ENCODE measurements at regions not wholly inside any gene's neighbourhood (a gene's known extent, or its start where the extent isn't known, plus 50 kb on each side); places are given as distances from the start of the nearest gene placed in this dataset.

- TF ChIP-seq ZNF280B (CRISPR knock-in tag; IDR thresholded peaks at IDR 0.05): no peak
- no peak for TF ChIP-seq KLF16 (IDR thresholded peaks at IDR 0.05)
- no peak for TF ChIP-seq KLF1 (tag; IDR thresholded peaks at IDR 0.05)
- TF ChIP-seq NFYB (IDR thresholded peaks at IDR 0.05; ENCODE audit: extremely low read depth, insufficient read length): no peak
- TF ChIP-seq ZBTB43 (CRISPR knock-in tag; IDR thresholded peaks at IDR 0.05): no peak
- no peak for TF ChIP-seq KAT8 (IDR thresholded peaks at IDR 0.05; ENCODE audit: low read depth)
- no peak for TF ChIP-seq POLR2A (conservative IDR thresholded peaks at IDR 0.05)
- TF ChIP-seq USF2 (CRISPR knock-in tag; IDR thresholded peaks at IDR 0.05): no peak
Measured at GRCh38 chr2:129880971-129881370, 98.5 kb upstream of the RAB6C start.
